ENCODE measurements at regions not wholly inside any gene's neighbourhood (a gene's known extent, or its start where the extent isn't known, plus 50 kb on each side); places are given as distances from the start of the nearest gene placed in this dataset.

GRCh38 chr5:17690473-17690872 is 56.2 kb downstream of the TAF11L14 start:
- no peak overlapping the region for H2BK12ac ChIP-seq (ENCODE audit: low read length)
- no peaks in the 10 kb centered on the region for H3K36me3 ChIP-seq (ENCODE audit: control insufficient read depth in 1 of 2, insufficient read depth in 2 of 2, low read length in 2 of 2)
- no peaks in the 10 kb centered on the region for H3K9me3 ChIP-seq (ENCODE audit: insufficient read depth, low read depth, low read length)
- no peak overlapping the region for H3K4me2 ChIP-seq (ENCODE audit: low read length)
- no peaks in the 10 kb centered on the region for H3K79me1 ChIP-seq (ENCODE audit: low read length)
- no peaks in the 10 kb centered on the region for H3K79me2 ChIP-seq (ENCODE audit: control insufficient read depth, insufficient read depth, low read length, poor library complexity)
- no peak overlapping the region for H3K14ac ChIP-seq (ENCODE audit: low read length)
- WGBS (ENCODE audit: extremely low coverage, insufficient coverage, insufficient read length), result no CpG with 5 or more reads among the region's 3 CpGs
- H3K27me3 ChIP-seq (ENCODE audit: insufficient read depth, low read length), result no peaks in the 10 kb centered on the region
- no peak overlapping the region for H4K12ac ChIP-seq (ENCODE audit: low read depth, low read length)
- no peak overlapping the region for H3K9ac ChIP-seq (ENCODE audit: low read length)
- H3K23ac ChIP-seq (ENCODE audit: low read length), result no peak overlapping the region
- no peaks in the 10 kb centered on the region for H3K4me1 ChIP-seq (ENCODE audit: control insufficient read depth in 1 of 2, insufficient read depth in 2 of 2, low read length in 2 of 2)
- no peak overlapping the region for H2AFZ ChIP-seq (ENCODE audit: insufficient read depth, low read length, poor library complexity)
- no peak overlapping the region for H3K4me3 ChIP-seq (ENCODE audit: low read depth, low read length)
- H3K4ac ChIP-seq (ENCODE audit: low read depth, low read length), result no peak overlapping the region
- H2BK120ac ChIP-seq (ENCODE audit: insufficient read depth, low read length, poor library complexity), result no peak overlapping the region
- H3K18ac ChIP-seq (ENCODE audit: low read length), result no peak overlapping the region
- H4K8ac ChIP-seq (ENCODE audit: low read depth, low read length), result no peak overlapping the region
- H2AK5ac ChIP-seq (ENCODE audit: low read length), result no peak overlapping the region
- H4K91ac ChIP-seq (ENCODE audit: low read depth, low read length), result no peak overlapping the region
- no peak for DNase-seq
- no peak overlapping the region for H2BK5ac ChIP-seq (ENCODE audit: low read depth, low read length, poor library complexity)
- H3K27ac ChIP-seq (ENCODE audit: low read depth, low read length), result no peak overlapping the region

DNA sequence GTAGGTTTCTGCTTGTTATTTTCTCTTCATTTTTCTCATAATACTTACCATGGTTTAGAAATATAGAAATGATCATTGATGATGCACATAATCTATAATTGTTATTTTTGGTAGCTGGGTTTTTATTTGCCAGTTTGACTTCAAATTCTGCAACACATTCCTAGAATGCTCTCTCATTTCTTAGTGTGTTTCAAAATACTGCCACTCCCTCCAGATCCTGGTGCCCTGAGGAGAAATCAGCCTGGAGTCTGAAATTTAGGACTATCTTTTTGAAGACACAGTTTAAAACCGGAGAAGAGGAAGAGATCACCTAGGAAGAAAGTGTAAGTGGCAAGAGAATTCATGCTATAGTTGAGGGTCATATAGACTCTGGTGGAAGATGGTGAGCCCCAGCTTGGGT is 57.5 kb downstream of the TAF11L14 start:
- H3K27me3 ChIP-seq (ENCODE audit: insufficient read depth, low read length), result no peaks in the 10 kb centered on the region
- no peak overlapping the region for H2AFZ ChIP-seq (ENCODE audit: insufficient read depth, low read length, poor library complexity)
- no peak overlapping the region for H3K14ac ChIP-seq (ENCODE audit: low read length)
- peak; percentile 22 to 73 for DNase-seq
- no peak overlapping the region for H2BK120ac ChIP-seq (ENCODE audit: insufficient read depth, low read length, poor library complexity)
- no peak overlapping the region for H2BK5ac ChIP-seq (ENCODE audit: low read depth, low read length, poor library complexity)
- H3K23ac ChIP-seq (ENCODE audit: low read length), result no peak overlapping the region
- no CpG with 5 or more reads among the region's 1 CpG for WGBS (ENCODE audit: extremely low coverage, insufficient coverage, insufficient read length)
- H3K4me3 ChIP-seq (ENCODE audit: low read depth, low read length), result no peak overlapping the region
- no peak overlapping the region for H3K9ac ChIP-seq (ENCODE audit: low read length)
- no peak overlapping the region for H3K4me2 ChIP-seq (ENCODE audit: low read length)
- H3K4me1 ChIP-seq (ENCODE audit: control insufficient read depth in 1 of 2, insufficient read depth in 2 of 2, low read length in 2 of 2), result no peaks in the 10 kb centered on the region
- H2AK5ac ChIP-seq (ENCODE audit: low read length), result no peak overlapping the region
- no peaks in the 10 kb centered on the region for H3K9me3 ChIP-seq (ENCODE audit: insufficient read depth, low read depth, low read length)
- H4K91ac ChIP-seq (ENCODE audit: low read depth, low read length), result no peak overlapping the region
- no peak overlapping the region for H4K8ac ChIP-seq (ENCODE audit: low read depth, low read length)
- no peaks in the 10 kb centered on the region for H3K79me2 ChIP-seq (ENCODE audit: control insufficient read depth, insufficient read depth, low read length, poor library complexity)
- H3K27ac ChIP-seq (ENCODE audit: low read depth, low read length), result no peak overlapping the region
- H2BK12ac ChIP-seq (ENCODE audit: low read length), result no peak overlapping the region
- H3K18ac ChIP-seq (ENCODE audit: low read length), result no peak overlapping the region
- no peaks in the 10 kb centered on the region for H3K79me1 ChIP-seq (ENCODE audit: low read length)
- no peak overlapping the region for H3K4ac ChIP-seq (ENCODE audit: low read depth, low read length)
- no peak overlapping the region for H4K12ac ChIP-seq (ENCODE audit: low read depth, low read length)
- no peaks in the 10 kb centered on the region for H3K36me3 ChIP-seq (ENCODE audit: control insufficient read depth in 1 of 2, insufficient read depth in 2 of 2, low read length in 2 of 2)

- Histone ChIP-seq H3K4me2 (ENCODE audit: low read length) (no peak overlapping the region), H3K18ac (ENCODE audit: low read length) (no peak overlapping the region), H4K12ac (ENCODE audit: low read depth, low read length) (no peak overlapping the region), H3K9me3 (ENCODE audit: insufficient read depth, low read depth, low read length) (no peaks in the 10 kb centered on the region), H4K91ac (ENCODE audit: low read depth, low read length) (no peak overlapping the region), H3K23ac (ENCODE audit: low read length) (no peak overlapping the region), H2BK120ac (ENCODE audit: insufficient read depth, low read length, poor library complexity) (no peak overlapping the region), H3K4me3 (ENCODE audit: low read depth, low read length) (no peak overlapping the region), H3K27me3 (ENCODE audit: insufficient read depth, low read length) (no peaks in the 10 kb centered on the region), H3K9ac (ENCODE audit: low read length) (no peak overlapping the region), H2BK12ac (ENCODE audit: low read length) (no peak overlapping the region), H3K14ac (ENCODE audit: low read length) (no peak overlapping the region), H3K4me1 (ENCODE audit: control insufficient read depth in 1 of 2, insufficient read depth in 2 of 2, low read length in 2 of 2) (no peaks in the 10 kb centered on the region), H2BK5ac (ENCODE audit: low read depth, low read length, poor library complexity) (no peak overlapping the region), H2AK5ac (ENCODE audit: low read length) (no peak overlapping the region), H2AFZ (ENCODE audit: insufficient read depth, low read length, poor library complexity) (no peak overlapping the region), H3K4ac (ENCODE audit: low read depth, low read length) (no peak overlapping the region), H3K79me1 (ENCODE audit: low read length) (no peaks in the 10 kb centered on the region), H3K27ac (ENCODE audit: low read depth, low read length) (no peak overlapping the region), H3K36me3 (ENCODE audit: control insufficient read depth in 1 of 2, insufficient read depth in 2 of 2, low read length in 2 of 2) (no peaks in the 10 kb centered on the region), H4K8ac (ENCODE audit: low read depth, low read length) (no peak overlapping the region), H3K79me2 (ENCODE audit: control insufficient read depth, insufficient read depth, low read length, poor library complexity) (no peaks in the 10 kb centered on the region)
- peak; percentile 58 to 81 for DNase-seq
Observed at GRCh38 chr5:17694371-17694770, 60.1 kb downstream of the TAF11L14 start.

GRCh38 chr5:17694914-17695313 is 60.7 kb downstream of the TAF11L14 start:
- Histone ChIP-seq H3K4ac (ENCODE audit: low read depth, low read length) (no peak overlapping the region), H3K27ac (ENCODE audit: low read depth, low read length) (no peak overlapping the region), H2BK12ac (ENCODE audit: low read length) (no peak overlapping the region), H3K14ac (ENCODE audit: low read length) (no peak overlapping the region), H2BK120ac (ENCODE audit: insufficient read depth, low read length, poor library complexity) (no peak overlapping the region), H3K27me3 (ENCODE audit: insufficient read depth, low read length) (no peaks in the 10 kb centered on the region), H2BK5ac (ENCODE audit: low read depth, low read length, poor library complexity) (no peak overlapping the region), H3K23ac (ENCODE audit: low read length) (no peak overlapping the region), H3K9ac (ENCODE audit: low read length) (no peak overlapping the region), H2AFZ (ENCODE audit: insufficient read depth, low read length, poor library complexity) (no peak overlapping the region), H3K4me3 (ENCODE audit: low read depth, low read length) (no peak overlapping the region), H4K8ac (ENCODE audit: low read depth, low read length) (no peak overlapping the region), H3K36me3 (ENCODE audit: control insufficient read depth in 1 of 2, insufficient read depth in 2 of 2, low read length in 2 of 2) (no peaks in the 10 kb centered on the region), H3K79me2 (ENCODE audit: control insufficient read depth, insufficient read depth, low read length, poor library complexity) (no peaks in the 10 kb centered on the region), H3K79me1 (ENCODE audit: low read length) (no peaks in the 10 kb centered on the region), H3K18ac (ENCODE audit: low read length) (no peak overlapping the region), H4K91ac (ENCODE audit: low read depth, low read length) (no peak overlapping the region), H4K12ac (ENCODE audit: low read depth, low read length) (no peak overlapping the region), H3K9me3 (ENCODE audit: insufficient read depth, low read depth, low read length) (no peaks in the 10 kb centered on the region), H2AK5ac (ENCODE audit: low read length) (no peak overlapping the region), H3K4me2 (ENCODE audit: low read length) (no peak overlapping the region), H3K4me1 (ENCODE audit: control insufficient read depth in 1 of 2, insufficient read depth in 2 of 2, low read length in 2 of 2) (no peaks in the 10 kb centered on the region)
- peak; percentile 38 to 88 for DNase-seq
- no CpG with 5 or more reads among the region's 2 CpGs for WGBS (ENCODE audit: extremely low coverage, insufficient coverage, insufficient read length)

Measured in trophoblast cell (in vitro differentiated cells and primary cell).